ENCODE measurements at regions not wholly inside any gene's neighbourhood (a gene's known extent, or its start where the extent isn't known, plus 50 kb on each side); places are given as distances from the start of the nearest gene placed in this dataset.
A peak's percentile ranks its signal among the peaks of the same experiment; 100 is the strongest.
"Not testable (repeated sequence)": the region's sequence is repeated elsewhere in the genome, so short reads cannot be mapped to it uniquely, and the experiment has no call there.

DNA sequence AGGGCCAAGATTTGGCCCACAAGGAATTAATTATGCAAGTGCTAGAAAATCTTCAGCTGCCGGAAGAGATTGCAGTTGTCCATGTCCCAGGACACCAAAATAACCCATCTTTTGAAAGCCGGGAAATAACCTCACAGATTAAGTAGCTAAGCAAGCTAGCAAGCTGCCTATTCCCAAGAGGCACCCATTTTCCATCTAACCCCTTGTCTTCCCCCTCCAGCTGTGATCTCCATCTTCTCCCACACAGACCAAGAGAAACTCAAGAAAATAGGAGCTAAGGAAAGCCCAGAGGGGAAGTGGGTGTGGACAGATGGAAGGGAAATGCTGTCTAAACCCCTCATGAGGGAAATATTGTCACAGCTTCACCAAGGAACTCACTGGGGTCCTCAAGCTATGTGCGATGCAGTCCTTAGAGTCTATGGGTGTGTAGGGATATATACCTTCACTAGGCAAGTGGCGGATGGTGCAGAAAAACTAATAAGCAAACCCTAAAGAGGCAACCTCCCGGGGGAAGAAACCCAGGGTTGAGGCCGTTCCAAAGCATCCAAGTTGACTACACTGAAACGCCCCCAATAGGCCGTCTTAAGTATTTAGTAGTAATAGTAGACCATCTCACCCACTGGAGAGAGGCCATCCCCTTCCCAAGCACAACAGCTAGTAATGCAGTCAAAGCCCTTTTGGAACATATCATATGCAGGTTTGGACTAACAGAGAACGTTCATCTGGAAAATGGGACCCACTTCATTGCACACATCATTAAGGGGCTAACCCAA, 64.3 kb upstream of the PRSS16 start:
- CTCF ChIA-PET, result no interaction called here
- TF ChIP-seq BHLHE40 (IDR thresholded peaks at IDR 0.05; ENCODE audit: borderline replicate concordance) (no peak), TARDBP (IDR thresholded peaks at IDR 0.05) (no peak), SUZ12 (IDR thresholded peaks at IDR 0.05) (no peak), FOXK2 (IDR thresholded peaks at IDR 0.05) (no peak), LEF1 (IDR thresholded peaks at IDR 0.05; ENCODE audit: borderline replicate concordance) (no peak), ARNT (IDR thresholded peaks at IDR 0.05) (no peak), FOXM1 (IDR thresholded peaks at IDR 0.05; ENCODE audit: borderline replicate concordance) (no peak)
- POLR2A ChIA-PET, result interaction anchor here (1.2 kb wide), 1 partner anchor 711 kb away, joined by 3 read pairs; no protein-coding TSS in a partner anchor
- no peak for DNase-seq (ENCODE audit: extremely low spot score)

DNA sequence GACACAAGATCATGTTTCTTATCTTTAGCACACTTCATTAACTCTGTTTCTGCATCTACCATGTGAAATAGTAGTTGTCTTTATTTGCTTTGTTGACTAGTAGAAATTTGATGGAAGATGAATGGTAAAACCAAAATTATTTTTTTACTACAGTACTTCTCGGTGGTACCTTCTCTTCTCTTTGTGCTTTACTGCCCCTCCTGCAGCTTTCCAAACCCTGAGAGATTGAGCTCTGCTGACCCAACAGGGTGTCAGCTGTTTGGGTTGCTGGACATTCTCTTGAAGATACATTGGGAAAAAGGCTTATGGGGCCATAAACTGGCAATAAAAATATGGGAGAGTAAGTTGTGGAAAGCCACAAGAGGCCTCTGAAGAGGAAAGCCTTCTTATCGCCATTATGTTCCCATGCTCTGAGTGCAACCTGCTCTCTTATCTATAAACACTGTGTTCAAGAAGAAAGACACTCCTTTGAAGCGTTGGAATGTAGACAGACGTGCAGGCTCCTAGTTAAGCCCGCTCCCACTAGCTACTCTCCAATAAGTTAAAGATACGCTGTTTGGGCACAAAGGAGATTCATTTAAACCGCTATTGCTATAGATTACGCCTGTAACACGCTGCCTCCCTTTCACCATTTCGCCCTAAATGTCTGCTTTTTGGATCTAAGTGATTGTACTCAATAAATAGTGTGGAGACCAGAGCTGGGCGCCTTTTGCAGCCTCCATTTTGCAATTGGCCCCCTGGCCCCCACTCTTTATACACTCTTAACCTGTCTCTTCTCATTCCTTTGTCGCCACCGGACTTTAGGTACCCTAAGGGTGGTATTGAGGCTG, 60.1 kb upstream of the PRSS16 start:
- TF ChIP-seq ARNT (IDR thresholded peaks at IDR 0.05), result no peak
- no peak for TF ChIP-seq LEF1 (IDR thresholded peaks at IDR 0.05; ENCODE audit: borderline replicate concordance)
- TF ChIP-seq ZNF384 (IDR thresholded peaks at IDR 0.05), result no peak
- no peak for TF ChIP-seq BHLHE40 (IDR thresholded peaks at IDR 0.05; ENCODE audit: borderline replicate concordance)
- TF ChIP-seq, protein P1, sequence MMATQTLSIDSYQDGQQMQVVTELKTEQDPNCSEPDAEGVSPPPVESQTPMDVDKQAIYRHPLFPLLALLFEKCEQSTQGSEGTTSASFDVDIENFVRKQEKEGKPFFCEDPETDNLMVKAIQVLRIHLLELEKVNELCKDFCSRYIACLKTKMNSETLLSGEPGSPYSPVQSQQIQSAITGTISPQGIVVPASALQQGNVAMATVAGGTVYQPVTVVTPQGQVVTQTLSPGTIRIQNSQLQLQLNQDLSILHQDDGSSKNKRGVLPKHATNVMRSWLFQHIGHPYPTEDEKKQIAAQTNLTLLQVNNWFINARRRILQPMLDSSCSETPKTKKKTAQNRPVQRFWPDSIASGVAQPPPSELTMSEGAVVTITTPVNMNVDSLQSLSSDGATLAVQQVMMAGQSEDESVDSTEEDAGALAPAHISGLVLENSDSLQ (IDR thresholded peaks at IDR 0.05), result no peak
- TF ChIP-seq FOXK2 (IDR thresholded peaks at IDR 0.05), result no peak
- no peak for TF ChIP-seq HDGF (IDR thresholded peaks at IDR 0.05; ENCODE audit: borderline replicate concordance)
- no peak for TF ChIP-seq ELF4 (IDR thresholded peaks at IDR 0.05)
- TF ChIP-seq FOXA1 (IDR thresholded peaks at IDR 0.05), result no peak
- ChIA-PET CTCF (interaction anchor here (0.5 to 3.3 kb wide), 4 partner anchors 10 to 565 kb away, joined by 3 to 14 read pairs (median 3); no protein-coding TSS in a partner anchor), POLR2A (interaction anchor here (1.2 to 2.5 kb wide), 9 partner anchors 9 to 706 kb away, joined by 3 to 14 read pairs (median 5); a partner anchor contains a TSS)
- DNase-seq (ENCODE audit: extremely low spot score), result no peak

DNA sequence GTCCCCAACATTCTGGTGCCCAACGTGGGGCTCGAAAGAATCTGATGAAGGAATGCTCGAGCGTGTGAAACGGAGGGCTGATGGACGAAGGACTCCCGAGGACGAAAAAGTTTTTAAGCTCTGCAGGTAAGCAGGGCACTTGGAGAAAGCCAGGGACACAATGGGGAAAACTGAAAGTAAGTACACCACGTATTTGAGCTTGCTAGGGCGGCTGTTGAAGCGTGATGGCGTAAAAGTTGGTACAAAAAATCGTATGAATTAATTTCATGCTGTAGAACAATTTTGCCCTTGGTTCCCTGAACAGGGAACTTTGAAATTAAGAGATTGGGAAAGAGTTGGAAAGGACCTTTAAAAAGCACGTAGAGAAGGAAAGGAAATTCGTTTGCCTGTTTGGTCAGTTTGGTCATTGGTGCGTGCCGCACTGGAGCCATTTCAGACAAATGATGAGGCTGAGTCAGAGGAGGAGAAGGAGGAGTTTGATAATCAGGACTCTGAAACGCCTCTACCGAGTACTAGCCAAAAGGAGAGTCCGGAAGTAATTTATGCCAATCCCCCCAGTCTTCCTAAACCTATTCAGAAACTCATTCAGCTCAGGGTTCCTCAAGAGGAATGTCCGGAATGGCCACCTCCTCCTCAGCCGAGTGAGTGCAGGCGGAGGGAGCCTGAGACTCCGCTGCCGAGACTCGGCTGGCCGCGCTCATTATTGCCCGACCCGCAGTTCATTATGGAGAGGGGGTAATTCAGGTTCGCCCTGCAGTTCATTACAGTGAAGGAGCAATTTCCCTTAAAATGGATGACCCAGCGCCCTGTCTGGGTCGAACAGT, 59.2 kb upstream of the PRSS16 start:
- POLR2A ChIA-PET, result interaction anchor here (1.0 to 2.5 kb wide), 10 partner anchors 10 to 705 kb away, joined by 3 to 14 read pairs (median 4); a partner anchor contains a TSS
- TF ChIP-seq, protein P1 (IDR thresholded peaks at IDR 0.05), result no peak
- TF ChIP-seq L3MBTL2 (conservative IDR thresholded peaks at IDR 0.05), result peak; percentile 71
- no peak for TF ChIP-seq SUZ12 (IDR thresholded peaks at IDR 0.05)
- DNase-seq (ENCODE audit: extremely low spot score), result peak; percentile 68
- CTCF ChIA-PET, result interaction anchor here (0.7 to 3.3 kb wide), 3 partner anchors 11 to 564 kb away, joined by 3 to 14 read pairs (median 4); no protein-coding TSS in a partner anchor

DNA sequence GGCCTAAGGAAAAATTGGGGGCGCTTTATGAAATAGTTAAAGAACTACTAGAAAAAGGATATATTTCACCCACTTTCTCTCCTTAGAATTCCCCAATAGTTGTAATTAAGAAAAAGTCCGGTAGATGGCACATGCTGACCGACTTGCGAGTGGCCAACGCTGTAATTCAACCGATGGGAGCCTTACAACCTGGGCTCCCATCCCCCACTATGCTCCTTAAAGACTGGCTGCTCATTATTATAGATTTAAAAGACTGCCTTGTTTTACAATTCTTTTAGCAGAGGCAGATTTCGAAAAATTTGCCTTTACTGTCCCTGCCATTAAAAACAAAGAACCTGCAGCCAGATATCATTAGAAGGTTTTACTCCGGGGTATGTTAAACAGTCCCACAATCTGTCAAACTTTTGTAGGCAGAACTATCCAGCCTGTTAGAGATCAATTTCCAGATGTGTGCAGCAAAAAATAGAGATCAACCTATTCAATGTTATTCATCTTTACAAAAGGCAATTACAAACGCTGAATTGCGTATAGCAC, 58.5 kb upstream of the PRSS16 start:
- CTCF ChIA-PET, result interaction anchor here (3.3 kb wide), 1 partner anchor 12 kb away, joined by 14 read pairs; no protein-coding TSS in a partner anchor
- no peak for TF ChIP-seq ARNT (IDR thresholded peaks at IDR 0.05)
- TF ChIP-seq HDGF (IDR thresholded peaks at IDR 0.05; ENCODE audit: borderline replicate concordance), result no peak
- POLR2A ChIA-PET, result interaction anchor here (1.0 to 2.5 kb wide), 6 partner anchors 10 to 704 kb away, joined by 3 to 14 read pairs (median 8); a partner anchor contains a TSS
- peak; percentile 57 for DNase-seq (ENCODE audit: extremely low spot score)

DNA sequence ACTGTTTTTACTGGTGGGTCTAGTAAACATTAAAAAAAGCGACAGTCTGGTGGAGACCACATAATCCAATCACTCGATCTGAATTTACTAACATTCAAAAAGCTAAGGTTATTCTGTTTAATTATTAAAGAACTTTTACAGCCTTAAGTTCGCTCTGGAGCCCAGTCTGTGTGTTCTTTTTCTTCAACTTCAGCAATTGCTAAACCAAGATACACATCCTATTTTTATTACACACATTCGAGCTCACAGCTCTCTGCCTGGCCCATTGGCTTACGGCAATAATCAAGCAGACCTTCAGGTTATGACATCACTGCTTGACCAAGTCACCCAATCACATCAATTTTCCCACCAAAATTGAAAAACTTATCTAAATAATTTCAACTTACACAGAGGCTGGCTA, 57.4 kb upstream of the PRSS16 start:
- DNase-seq (ENCODE audit: extremely low spot score), result no peak
- CTCF ChIA-PET, result no interaction called here
- TF ChIP-seq HDGF (IDR thresholded peaks at IDR 0.05; ENCODE audit: borderline replicate concordance), result no peak
- TF ChIP-seq BHLHE40 (IDR thresholded peaks at IDR 0.05; ENCODE audit: borderline replicate concordance), result no peak
- TF ChIP-seq CTBP1 (IDR thresholded peaks at IDR 0.05; ENCODE audit: borderline replicate concordance), result no peak
- TF ChIP-seq, protein P1 (IDR thresholded peaks at IDR 0.05), result no peak
- no peak for TF ChIP-seq SP1 (IDR thresholded peaks at IDR 0.05)
- TF ChIP-seq L3MBTL2 (conservative IDR thresholded peaks at IDR 0.05), result no peak
- no peak for TF ChIP-seq FOXA1 (IDR thresholded peaks at IDR 0.05)
- no peak for TF ChIP-seq LEF1 (IDR thresholded peaks at IDR 0.05; ENCODE audit: borderline replicate concordance)
- POLR2A ChIA-PET, result no interaction called here

DNA sequence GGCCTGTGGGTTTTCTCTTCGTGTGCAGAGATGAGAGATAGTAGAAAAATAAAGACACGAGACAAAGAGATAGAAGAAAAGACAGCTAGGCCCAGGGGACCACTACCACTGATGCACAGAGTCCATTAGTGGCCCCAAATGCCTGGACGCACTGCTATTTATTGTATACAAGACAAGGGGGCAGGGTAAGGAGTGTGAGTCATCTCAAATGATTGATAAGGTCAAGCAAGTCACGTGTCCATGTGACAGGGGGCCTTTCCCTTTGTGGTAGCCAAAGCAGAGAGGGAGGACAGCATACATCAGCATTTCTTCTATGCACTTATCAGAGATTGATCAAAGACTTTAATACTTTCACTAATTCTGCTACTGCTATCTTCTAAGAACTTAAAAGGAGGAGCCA, 53.0 kb upstream of the PRSS16 start:
- DNase-seq (ENCODE audit: extremely low spot score); POLR2A ChIA-PET; CTCF ChIA-PET: not testable (repeated sequence)

DNA sequence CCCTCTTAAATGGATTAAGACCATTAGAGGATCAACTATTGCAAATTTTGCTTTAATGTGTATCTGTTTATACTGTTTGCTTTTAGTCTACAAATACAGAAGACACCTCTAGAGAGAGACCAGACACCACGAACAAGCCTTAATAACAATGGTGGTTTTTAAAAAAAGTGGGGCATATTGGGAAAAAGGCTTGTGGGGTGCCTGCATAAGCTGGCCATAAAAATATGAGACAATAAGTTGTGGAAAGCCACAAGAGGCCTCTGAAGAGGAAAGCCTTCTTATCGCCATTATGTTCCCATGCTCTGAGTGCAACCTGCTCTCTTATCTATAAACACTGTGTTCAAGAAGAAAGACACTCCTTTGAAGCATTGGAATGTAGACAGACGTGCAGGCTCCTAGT, 52.0 kb upstream of the PRSS16 start:
- POLR2A ChIA-PET, result not testable (repeated sequence)
- CTCF ChIA-PET, result interaction anchor here (0.6 kb wide), 1 partner anchor 29 kb away, joined by 4 read pairs; no protein-coding TSS in a partner anchor

More for the DNA sequence above, 52.0 kb upstream of the PRSS16 start:
- not testable (repeated sequence) for DNase-seq (ENCODE audit: extremely low spot score)
